ENCODE measurements at regions not wholly inside any gene's neighbourhood (a gene's known extent, or its start where the extent isn't known, plus 50 kb on each side); places are given as distances from the start of the nearest gene placed in this dataset.

DNA sequence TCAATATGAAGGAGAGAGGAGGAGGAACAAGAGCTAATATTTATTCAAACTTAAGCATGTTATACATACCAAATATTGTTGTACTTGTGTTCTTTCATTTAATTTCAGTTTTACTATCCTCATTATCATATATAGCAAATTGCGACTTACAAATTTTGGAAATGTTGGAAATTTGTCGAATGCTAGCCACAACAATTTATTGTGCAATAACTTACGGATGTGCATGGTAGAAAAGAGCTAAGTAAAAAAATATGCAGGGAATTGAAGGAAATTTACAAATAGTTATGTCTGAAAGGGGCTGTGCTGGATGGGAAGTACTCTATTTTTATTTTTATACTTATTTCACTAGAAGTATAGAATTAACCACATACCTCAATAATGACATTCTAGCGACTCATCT lies 376.3 kb downstream of the PCDH20 start:
- no TSS peak for BruUV-seq (replicated peaks)
- H3K36me3 ChIP-seq (ENCODE audit: low read depth, low read length), result no peaks in the 10 kb centered on the region

GRCh38 chr13:61036715-61037114 lies 378.9 kb downstream of the PCDH20 start:
- Histone ChIP-seq H3K9ac (ENCODE audit: low read length) (no peak overlapping the region), H3K9me3 (ENCODE audit: low read length) (no peaks in the 10 kb centered on the region), H3K9me2 (replicated peaks; ENCODE audit: low read length) (no peaks in the 10 kb centered on the region), H2AFZ (ENCODE audit: low read length) (no peak overlapping the region), H3K36me3 (ENCODE audit: low read depth, low read length) (no peaks in the 10 kb centered on the region), H3K4me1 (ENCODE audit: insufficient read depth, low read length) (no peaks in the 10 kb centered on the region), H3K4me3 (ENCODE audit: low read length) (no peak overlapping the region), H3K27ac (ENCODE audit: low read length) (no peak overlapping the region), H4K20me1 (ENCODE audit: low read length) (no peaks in the 10 kb centered on the region), H3F3A (ENCODE audit: low read length, unreplicated experiment) (no peaks in the 10 kb centered on the region), H3K27me3 (ENCODE audit: low read length) (no peaks in the 10 kb centered on the region), H3K79me2 (ENCODE audit: low read length) (no peaks in the 10 kb centered on the region), H3K4me2 (ENCODE audit: low read length) (no peak overlapping the region)
- ChIA-PET CTCF (no interaction called here), POLR2A (ENCODE audit: unreplicated experiment) (no interaction called here)
- intact Hi-C loops (cut with micrococcal nuclease), result no loop called here
- ATAC-seq (no peak; the same call in 1 of the 2 replicates), DNase-seq (peak; percentile 37)
- no TSS peak for BruUV-seq (replicated peaks)
- TF ChIP-seq CTCF (conservative IDR thresholded peaks at IDR 0.05; ENCODE audit: low read depth, low read length) (no peak), EZH2 (IDR thresholded peaks at IDR 0.05; ENCODE audit: low read length, unreplicated experiment) (no peak), EZH2phosphoT487 (IDR thresholded peaks at IDR 0.05; ENCODE audit: borderline replicate concordance, low read length) (no peak)

More for the DNA sequence above, 376.3 kb downstream of the PCDH20 start:
- Histone ChIP-seq H3K27ac (ENCODE audit: low read length) (no peak overlapping the region), H3K27me3 (ENCODE audit: low read length) (no peaks in the 10 kb centered on the region), H3F3A (ENCODE audit: low read length, unreplicated experiment) (no peaks in the 10 kb centered on the region), H3K9me3 (ENCODE audit: low read length) (no peaks in the 10 kb centered on the region), H3K4me3 (ENCODE audit: low read length) (no peak overlapping the region), H4K20me1 (ENCODE audit: low read length) (no peaks in the 10 kb centered on the region), H3K79me2 (ENCODE audit: low read length) (no peaks in the 10 kb centered on the region), H3K9ac (ENCODE audit: low read length) (no peak overlapping the region), H3K4me1 (ENCODE audit: insufficient read depth, low read length) (no peaks in the 10 kb centered on the region), H2AFZ (ENCODE audit: low read length) (no peak overlapping the region), H3K9me2 (replicated peaks; ENCODE audit: low read length) (no peaks in the 10 kb centered on the region), H3K4me2 (ENCODE audit: low read length) (no peak overlapping the region)
- ChIA-PET POLR2A (ENCODE audit: unreplicated experiment) (no interaction called here), CTCF (no interaction called here)
- DNase-seq (no peak), ATAC-seq (no peak)
- TF ChIP-seq EZH2 (IDR thresholded peaks at IDR 0.05; ENCODE audit: low read length, unreplicated experiment) (no peak), EZH2phosphoT487 (IDR thresholded peaks at IDR 0.05; ENCODE audit: borderline replicate concordance, low read length) (no peak)
- intact Hi-C loops (cut with micrococcal nuclease), result no loop called here

DNA sequence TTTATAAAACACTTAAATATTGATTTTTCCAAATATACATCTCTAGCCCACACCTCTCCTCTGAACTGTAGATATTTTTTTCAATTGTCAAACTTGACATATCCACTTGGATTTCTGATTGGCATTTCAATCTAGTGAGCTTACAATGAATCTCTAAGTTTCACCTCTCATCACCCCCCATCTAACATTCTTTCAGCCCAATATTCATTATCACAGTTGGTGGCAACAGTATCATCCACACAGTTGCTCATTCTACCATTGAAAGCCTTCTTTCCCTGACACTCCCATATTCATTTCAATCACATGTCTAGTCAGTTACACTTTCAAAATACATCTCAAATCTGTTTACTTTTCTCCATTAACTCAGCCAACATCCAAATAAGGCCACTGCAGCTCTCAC lies 385.2 kb downstream of the PCDH20 start:
- Histone ChIP-seq H3K4me1 (ENCODE audit: insufficient read depth, low read length) (no peaks in the 10 kb centered on the region), H3K4me2 (ENCODE audit: low read length) (no peak overlapping the region), H3K9me3 (ENCODE audit: low read length) (no peaks in the 10 kb centered on the region), H3K9ac (ENCODE audit: low read length) (no peak overlapping the region), H3K4me3 (ENCODE audit: low read length) (no peak overlapping the region), H3F3A (ENCODE audit: low read length, unreplicated experiment) (no peaks in the 10 kb centered on the region), H3K79me2 (ENCODE audit: low read length) (no peaks in the 10 kb centered on the region), H3K36me3 (ENCODE audit: low read depth, low read length) (no peaks in the 10 kb centered on the region), H3K9me2 (replicated peaks; ENCODE audit: low read length) (no peaks in the 10 kb centered on the region), H3K27me3 (ENCODE audit: low read length) (no peaks in the 10 kb centered on the region), H3K27ac (ENCODE audit: low read length) (no peak overlapping the region), H2AFZ (ENCODE audit: low read length) (no peak overlapping the region), H4K20me1 (ENCODE audit: low read length) (no peaks in the 10 kb centered on the region)
- CTCF ChIA-PET, result no interaction called here
- POLR2A ChIA-PET (ENCODE audit: unreplicated experiment), result no interaction called here
- ATAC-seq (no peak), DNase-seq (no peak)
- no TSS peak for BruUV-seq (replicated peaks)
- intact Hi-C loops (cut with micrococcal nuclease), result no loop called here
- TF ChIP-seq EZH2 (IDR thresholded peaks at IDR 0.05; ENCODE audit: low read length, unreplicated experiment), result no peak
- TF ChIP-seq CTCF (conservative IDR thresholded peaks at IDR 0.05; ENCODE audit: low read depth, low read length), result no peak
- no peak for TF ChIP-seq EZH2phosphoT487 (IDR thresholded peaks at IDR 0.05; ENCODE audit: borderline replicate concordance, low read length)
